OCI-LY1 (cell line): ENCODE measurements at regions not wholly inside any gene's neighbourhood (a gene's known extent, or its start where the extent isn't known, plus 50 kb on each side); places are given as distances from the start of the nearest gene placed in this dataset.

Experiments used
- H2AFZ ChIP-seq: fragments of 200-600 bp; sonication (generic), shearing (Covaris generic); 2 replicates; pipeline ENCODE4 v1.6.0; 2014; ENCODE audit warnings: antibody characterized with exemption, mild to moderate bottlenecking, low read length
- H3F3A ChIP-seq: fragments of 200-600 bp; sonication (generic), shearing (Covaris generic); 2 replicates; pipeline ENCODE4 v1.6.0; 2014; ENCODE audit warnings: mild to moderate bottlenecking, antibody characterized with exemption, low read length, moderate library complexity; ENCODE audit not compliant: insufficient read depth
- H3K27ac ChIP-seq: fragments of 200-600 bp; sonication (generic); 2 replicates; pipeline ENCODE4 v1.5.1; 2014; ENCODE audit warnings: low read length, mixed run types, mild to moderate bottlenecking, low read depth; ENCODE audit not compliant: poor library complexity, severe bottlenecking
- H3K27me3 ChIP-seq: fragments of 200-600 bp; sonication (generic); 2 replicates; pipeline ENCODE4 v1.6.0; 2014; ENCODE audit warnings: antibody characterized with exemption, mild to moderate bottlenecking, low read length, moderate library complexity; ENCODE audit not compliant: insufficient read depth
- H3K36me3 ChIP-seq: fragments of 200-600 bp; sonication (generic); 2 replicates; pipeline ENCODE4 v1.6.1; 2014; ENCODE audit warnings: mild to moderate bottlenecking, antibody characterized with exemption, low read length, moderate library complexity, mixed read lengths; ENCODE audit not compliant: insufficient read depth
- H3K4me1 ChIP-seq: fragments of 200-600 bp; sonication (generic); 2 replicates; pipeline ENCODE4 v1.5.1; 2014; ENCODE audit warnings: mild to moderate bottlenecking, low read length, moderate library complexity; ENCODE audit not compliant: insufficient read depth, severe bottlenecking
- H3K4me2 ChIP-seq: fragments of 200-600 bp; sonication (generic), shearing (Covaris generic); 2 replicates; pipeline ENCODE4 v1.6.1; 2014; ENCODE audit warnings: low read length
- H3K4me3 ChIP-seq: fragments of 200-600 bp; sonication (generic); 2 replicates; pipeline ENCODE4 v1.5.1; 2014; ENCODE audit warnings: low read length, low read depth, mild to moderate bottlenecking, mixed read lengths; ENCODE audit not compliant: poor library complexity, severe bottlenecking
- H3K79me2 ChIP-seq: fragments of 200-600 bp; shearing (Covaris generic); 2 replicates; pipeline ENCODE4 v1.6.1; 2016; ENCODE audit warnings: mixed run types, low read length, mixed read lengths; ENCODE audit not compliant: insufficient read depth
- H3K9ac ChIP-seq: fragments of 200-600 bp; sonication (generic), shearing (Covaris generic); 2 replicates; pipeline ENCODE4 v1.6.1; 2014; ENCODE audit warnings: mild to moderate bottlenecking, low read length, mixed read lengths
- H3K9me2 ChIP-seq: fragments of 200-600 bp; sonication (generic), shearing (Covaris generic); 2 replicates; pipeline ENCODE4 v1.6.1; 2014; ENCODE audit warnings: low read depth, mild to moderate bottlenecking, low read length, mixed read lengths
- H3K9me3 ChIP-seq: fragments of 200-600 bp; shearing (Covaris generic); 2 replicates; pipeline ENCODE4 v1.6.1; 2014; ENCODE audit warnings: low read length, mixed read lengths
- H4K20me1 ChIP-seq: fragments of 200-600 bp; sonication (generic), shearing (Covaris generic); 2 replicates; pipeline ENCODE4 v1.6.0; 2016; ENCODE audit warnings: mild to moderate bottlenecking, low read length; ENCODE audit not compliant: insufficient read depth
- CTCF ChIP-seq: fragments of 200-600 bp; sonication (generic), shearing (Covaris generic); IDR thresholded peaks from 2 replicates; pipeline ENCODE4 v1.5.1; 2017; ENCODE audit warnings: mild to moderate bottlenecking, antibody characterized with exemption, low read length, moderate library complexity, mixed read lengths
- EZH2 ChIP-seq: fragments of 200-600 bp; sonication (generic), shearing (Covaris generic); IDR thresholded peaks from 2 replicates; pipeline ENCODE4 v1.8.0; 2017; ENCODE audit warnings: borderline replicate concordance, mixed run types, mild to moderate bottlenecking, antibody characterized with exemption, low read length, moderate library complexity, mixed read lengths

- Histone ChIP-seq H3K9me3 (no peaks in the 10 kb centered on the region), H3K27ac (no peak overlapping the region), H3K4me2 (no peak overlapping the region), H3K79me2 (no peaks in the 10 kb centered on the region), H3K9ac (no peak overlapping the region), H3K36me3 (no peaks in the 10 kb centered on the region), H3K9me2 (no peaks in the 10 kb centered on the region), H2AFZ (no peak overlapping the region), H4K20me1 (no peaks in the 10 kb centered on the region), H3F3A (no peaks in the 10 kb centered on the region), H3K4me1 (no peaks in the 10 kb centered on the region), H3K27me3 (no peaks in the 10 kb centered on the region), H3K4me3 (no peak overlapping the region)
- TF ChIP-seq EZH2: no peak
- TF ChIP-seq CTCF: no peak
These were observed 332.7 kb downstream of the RAPGEF2 start for GRCh38 chr4:159435561-159436023.

- Histone ChIP-seq H2AFZ (no peak overlapping the region), H3K4me2 (no peak overlapping the region), H3K36me3 (no peaks in the 10 kb centered on the region), H3K4me3 (no peak overlapping the region), H3K27me3 (no peaks in the 10 kb centered on the region), H3K9me3 (no peaks in the 10 kb centered on the region), H3K27ac (no peak overlapping the region), H3K79me2 (no peaks in the 10 kb centered on the region), H3F3A (no peaks in the 10 kb centered on the region), H3K9ac (no peak overlapping the region), H4K20me1 (no peaks in the 10 kb centered on the region), H3K4me1 (no peaks in the 10 kb centered on the region), H3K9me2 (no peaks in the 10 kb centered on the region)
- TF ChIP-seq CTCF (no peak), EZH2 (no peak)
These were observed 341.1 kb downstream of the RAPGEF2 start for GRCh38 chr4:159443975-159444374.

GRCh38 chr4:159444678-159445077 lies 341.8 kb downstream of the RAPGEF2 start:
- H3K9me3 ChIP-seq: no peaks in the 10 kb centered on the region

More at GRCh38 chr4:159444678-159445077, 341.8 kb downstream of the RAPGEF2 start:
- Histone ChIP-seq H3K27me3 (no peaks in the 10 kb centered on the region), H2AFZ (no peak overlapping the region), H3K27ac (no peak overlapping the region), H3K79me2 (no peaks in the 10 kb centered on the region), H3K4me2 (no peak overlapping the region), H3K9ac (no peak overlapping the region), H3K9me2 (no peaks in the 10 kb centered on the region), H3K4me3 (no peak overlapping the region), H4K20me1 (no peaks in the 10 kb centered on the region), H3K36me3 (no peaks in the 10 kb centered on the region), H3F3A (no peaks in the 10 kb centered on the region), H3K4me1 (no peaks in the 10 kb centered on the region)
- TF ChIP-seq CTCF: no peak
- no peak for TF ChIP-seq EZH2
